ENCODE measurements at regions not wholly inside any gene's neighbourhood (a gene's known extent, or its start where the extent isn't known, plus 50 kb on each side); places are given as distances from the start of the nearest gene placed in this dataset.

- TF ChIP-seq CTCF (IDR thresholded peaks at IDR 0.05) (no peak), GRHL2 (CRISPR knock-in tag; IDR thresholded peaks at IDR 0.05; ENCODE audit: insufficient replicate concordance, severe bottlenecking) (no peak), MAX (CRISPR knock-in tag; IDR thresholded peaks at IDR 0.05) (no peak), USF1 (CRISPR knock-in tag; IDR thresholded peaks at IDR 0.05) (no peak), AR (CRISPR knock-in tag; IDR thresholded peaks at IDR 0.05) (no peak)
- TF ChIP-seq, protein P1, sequence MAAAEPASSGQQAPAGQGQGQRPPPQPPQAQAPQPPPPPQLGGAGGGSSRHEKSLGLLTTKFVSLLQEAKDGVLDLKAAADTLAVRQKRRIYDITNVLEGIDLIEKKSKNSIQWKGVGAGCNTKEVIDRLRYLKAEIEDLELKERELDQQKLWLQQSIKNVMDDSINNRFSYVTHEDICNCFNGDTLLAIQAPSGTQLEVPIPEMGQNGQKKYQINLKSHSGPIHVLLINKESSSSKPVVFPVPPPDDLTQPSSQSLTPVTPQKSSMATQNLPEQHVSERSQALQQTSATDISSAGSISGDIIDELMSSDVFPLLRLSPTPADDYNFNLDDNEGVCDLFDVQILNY (CRISPR knock-in tag; IDR thresholded peaks at IDR 0.05) = no peak
- TF ChIP-seq, protein P2, sequence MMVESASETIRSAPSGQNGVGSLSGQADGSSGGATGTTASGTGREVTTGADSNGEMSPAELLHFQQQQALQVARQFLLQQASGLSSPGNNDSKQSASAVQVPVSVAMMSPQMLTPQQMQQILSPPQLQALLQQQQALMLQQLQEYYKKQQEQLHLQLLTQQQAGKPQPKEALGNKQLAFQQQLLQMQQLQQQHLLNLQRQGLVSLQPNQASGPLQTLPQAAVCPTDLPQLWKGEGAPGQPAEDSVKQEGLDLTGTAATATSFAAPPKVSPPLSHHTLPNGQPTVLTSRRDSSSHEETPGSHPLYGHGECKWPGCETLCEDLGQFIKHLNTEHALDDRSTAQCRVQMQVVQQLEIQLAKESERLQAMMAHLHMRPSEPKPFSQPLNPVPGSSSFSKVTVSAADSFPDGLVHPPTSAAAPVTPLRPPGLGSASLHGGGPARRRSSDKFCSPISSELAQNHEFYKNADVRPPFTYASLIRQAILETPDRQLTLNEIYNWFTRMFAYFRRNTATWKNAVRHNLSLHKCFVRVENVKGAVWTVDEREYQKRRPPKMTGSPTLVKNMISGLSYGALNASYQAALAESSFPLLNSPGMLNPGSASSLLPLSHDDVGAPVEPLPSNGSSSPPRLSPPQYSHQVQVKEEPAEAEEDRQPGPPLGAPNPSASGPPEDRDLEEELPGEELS (CRISPR knock-in tag; IDR thresholded peaks at IDR 0.05) = no peak
- TF ChIP-seq, protein P3, sequence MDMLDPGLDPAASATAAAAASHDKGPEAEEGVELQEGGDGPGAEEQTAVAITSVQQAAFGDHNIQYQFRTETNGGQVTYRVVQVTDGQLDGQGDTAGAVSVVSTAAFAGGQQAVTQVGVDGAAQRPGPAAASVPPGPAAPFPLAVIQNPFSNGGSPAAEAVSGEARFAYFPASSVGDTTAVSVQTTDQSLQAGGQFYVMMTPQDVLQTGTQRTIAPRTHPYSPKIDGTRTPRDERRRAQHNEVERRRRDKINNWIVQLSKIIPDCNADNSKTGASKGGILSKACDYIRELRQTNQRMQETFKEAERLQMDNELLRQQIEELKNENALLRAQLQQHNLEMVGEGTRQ (CRISPR knock-in tag; IDR thresholded peaks at IDR 0.05) = no peak
Observed at GRCh38 chr2:14535156-14535555, 97.4 kb upstream of the LRATD1 start.

All from WTC11 (cell line).